ENCODE measurements at regions not wholly inside any gene's neighbourhood (a gene's known extent, or its start where the extent isn't known, plus 50 kb on each side); places are given as distances from the start of the nearest gene placed in this dataset.
A peak's percentile ranks its signal among the peaks of the same experiment; 100 is the strongest.

DNA sequence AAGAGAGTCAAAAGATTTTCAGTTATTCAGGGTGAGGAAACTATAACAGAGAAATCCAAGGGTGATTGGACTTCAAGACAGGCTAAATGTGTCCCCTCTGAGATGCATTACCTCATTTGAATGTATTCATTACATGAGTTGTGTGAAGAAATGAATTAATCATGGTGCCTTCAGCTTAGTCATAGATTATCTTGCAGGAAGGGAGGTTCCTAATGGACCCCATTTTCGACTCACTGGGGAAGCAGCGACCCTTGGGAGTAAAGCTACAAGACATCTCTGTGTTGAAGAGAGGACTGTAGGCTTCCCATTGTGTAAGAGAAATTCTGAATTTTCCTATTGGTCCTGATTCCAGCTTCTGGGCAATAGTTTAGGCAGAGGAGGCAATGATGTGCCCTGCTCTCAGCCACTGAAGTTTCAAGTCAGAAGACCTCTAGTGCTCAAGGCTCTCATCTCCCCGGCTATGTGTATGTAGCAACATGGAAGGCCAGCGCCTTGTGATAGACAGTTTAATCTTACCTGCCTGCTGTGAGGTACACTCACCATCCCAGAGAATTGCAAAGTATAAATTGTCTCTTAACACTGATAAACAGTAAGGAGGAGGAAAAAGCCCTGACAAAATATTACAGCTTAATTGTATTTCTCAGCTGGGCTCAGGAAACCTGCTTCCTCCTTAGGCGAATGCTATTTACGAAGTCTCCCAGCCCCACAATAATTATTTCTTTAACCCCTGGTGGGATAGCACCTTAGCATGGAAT lies 133.8 kb downstream of the PDCD6IP start:
- Histone ChIP-seq H2AFZ (peak overlapping the region; percentile 47; the same call in 1 of the 2 replicates), H3K27ac (ENCODE audit: low read depth) (no peak overlapping the region), H3K4me2 (no peak overlapping the region), H3K27me3 (ENCODE audit: insufficient read depth) (no peaks in the 10 kb centered on the region), H3K36me3 (ENCODE audit: insufficient read depth) (no peaks in the 10 kb centered on the region), H3K9me2 (ENCODE audit: insufficient read depth) (0 out of 2 replicates have a peak, but pooled peaks cover 8% of the 10 kb centered on the region), H3K4me3 (no peak overlapping the region), H3K4me1 (ENCODE audit: insufficient read depth) (no peaks in the 10 kb centered on the region), H4K20me1 (replicated peaks; ENCODE audit: insufficient read depth) (no peaks in the 10 kb centered on the region), H3F3A (replicated peaks; ENCODE audit: low read depth) (no peaks in the 10 kb centered on the region), H3K79me2 (replicated peaks; ENCODE audit: insufficient read depth) (no peaks in the 10 kb centered on the region)
- DNase-seq (ENCODE audit: low spot score) (no peak), ATAC-seq (no peak)
- peaks cover 2% of the 10 kb centered on the region for H3K27me3 Mint-ChIP-seq (ENCODE audit: insufficient read depth, low read depth, poor library complexity)
- no peak overlapping the region for H3K4me3 Mint-ChIP-seq
- H3K36me3 Mint-ChIP-seq (ENCODE audit: low read depth): no peaks in the 10 kb centered on the region; the same call in 2 of the 3 replicates
- H3K4me1 Mint-ChIP-seq: peaks cover 3% of the 10 kb centered on the region; the same call in 1 of the 3 replicates
- no peak overlapping the region for H3K27ac Mint-ChIP-seq
- TF ChIP-seq CREB1 (CRISPR knock-in tag; IDR thresholded peaks at IDR 0.05; ENCODE audit: low read depth): no peak
- no peak for TF ChIP-seq ZNF114 (CRISPR knock-in tag; IDR thresholded peaks at IDR 0.05)
- no peak for TF ChIP-seq NANOG (IDR thresholded peaks at IDR 0.05; ENCODE audit: borderline replicate concordance)
- TF ChIP-seq EZH2phosphoT487 (IDR thresholded peaks at IDR 0.05; ENCODE audit: unreplicated experiment): no peak
- TF ChIP-seq ZNF331 (CRISPR knock-in tag; IDR thresholded peaks at IDR 0.05; ENCODE audit: low read depth): no peak
- TF ChIP-seq JUNB (IDR thresholded peaks at IDR 0.05; ENCODE audit: unreplicated experiment): no peak
- no peak for TF ChIP-seq STAT1 (IDR thresholded peaks at IDR 0.05; ENCODE audit: unreplicated experiment)
- TF ChIP-seq POLR2AphosphoS5 (IDR thresholded peaks at IDR 0.05; ENCODE audit: low read depth): no peak
- TF ChIP-seq EZH2 (IDR thresholded peaks at IDR 0.05; ENCODE audit: low read depth, unreplicated experiment): no peak
- TF ChIP-seq, protein P1, sequence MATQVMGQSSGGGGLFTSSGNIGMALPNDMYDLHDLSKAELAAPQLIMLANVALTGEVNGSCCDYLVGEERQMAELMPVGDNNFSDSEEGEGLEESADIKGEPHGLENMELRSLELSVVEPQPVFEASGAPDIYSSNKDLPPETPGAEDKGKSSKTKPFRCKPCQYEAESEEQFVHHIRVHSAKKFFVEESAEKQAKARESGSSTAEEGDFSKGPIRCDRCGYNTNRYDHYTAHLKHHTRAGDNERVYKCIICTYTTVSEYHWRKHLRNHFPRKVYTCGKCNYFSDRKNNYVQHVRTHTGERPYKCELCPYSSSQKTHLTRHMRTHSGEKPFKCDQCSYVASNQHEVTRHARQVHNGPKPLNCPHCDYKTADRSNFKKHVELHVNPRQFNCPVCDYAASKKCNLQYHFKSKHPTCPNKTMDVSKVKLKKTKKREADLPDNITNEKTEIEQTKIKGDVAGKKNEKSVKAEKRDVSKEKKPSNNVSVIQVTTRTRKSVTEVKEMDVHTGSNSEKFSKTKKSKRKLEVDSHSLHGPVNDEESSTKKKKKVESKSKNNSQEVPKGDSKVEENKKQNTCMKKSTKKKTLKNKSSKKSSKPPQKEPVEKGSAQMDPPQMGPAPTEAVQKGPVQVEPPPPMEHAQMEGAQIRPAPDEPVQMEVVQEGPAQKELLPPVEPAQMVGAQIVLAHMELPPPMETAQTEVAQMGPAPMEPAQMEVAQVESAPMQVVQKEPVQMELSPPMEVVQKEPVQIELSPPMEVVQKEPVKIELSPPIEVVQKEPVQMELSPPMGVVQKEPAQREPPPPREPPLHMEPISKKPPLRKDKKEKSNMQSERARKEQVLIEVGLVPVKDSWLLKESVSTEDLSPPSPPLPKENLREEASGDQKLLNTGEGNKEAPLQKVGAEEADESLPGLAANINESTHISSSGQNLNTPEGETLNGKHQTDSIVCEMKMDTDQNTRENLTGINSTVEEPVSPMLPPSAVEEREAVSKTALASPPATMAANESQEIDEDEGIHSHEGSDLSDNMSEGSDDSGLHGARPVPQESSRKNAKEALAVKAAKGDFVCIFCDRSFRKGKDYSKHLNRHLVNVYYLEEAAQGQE (IDR thresholded peaks at IDR 0.05; ENCODE audit: unreplicated experiment): no peak
- TF ChIP-seq, protein P2, sequence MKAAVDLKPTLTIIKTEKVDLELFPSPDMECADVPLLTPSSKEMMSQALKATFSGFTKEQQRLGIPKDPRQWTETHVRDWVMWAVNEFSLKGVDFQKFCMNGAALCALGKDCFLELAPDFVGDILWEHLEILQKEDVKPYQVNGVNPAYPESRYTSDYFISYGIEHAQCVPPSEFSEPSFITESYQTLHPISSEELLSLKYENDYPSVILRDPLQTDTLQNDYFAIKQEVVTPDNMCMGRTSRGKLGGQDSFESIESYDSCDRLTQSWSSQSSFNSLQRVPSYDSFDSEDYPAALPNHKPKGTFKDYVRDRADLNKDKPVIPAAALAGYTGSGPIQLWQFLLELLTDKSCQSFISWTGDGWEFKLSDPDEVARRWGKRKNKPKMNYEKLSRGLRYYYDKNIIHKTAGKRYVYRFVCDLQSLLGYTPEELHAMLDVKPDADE (IDR thresholded peaks at IDR 0.05): no peak
- TF ChIP-seq, protein P3, sequence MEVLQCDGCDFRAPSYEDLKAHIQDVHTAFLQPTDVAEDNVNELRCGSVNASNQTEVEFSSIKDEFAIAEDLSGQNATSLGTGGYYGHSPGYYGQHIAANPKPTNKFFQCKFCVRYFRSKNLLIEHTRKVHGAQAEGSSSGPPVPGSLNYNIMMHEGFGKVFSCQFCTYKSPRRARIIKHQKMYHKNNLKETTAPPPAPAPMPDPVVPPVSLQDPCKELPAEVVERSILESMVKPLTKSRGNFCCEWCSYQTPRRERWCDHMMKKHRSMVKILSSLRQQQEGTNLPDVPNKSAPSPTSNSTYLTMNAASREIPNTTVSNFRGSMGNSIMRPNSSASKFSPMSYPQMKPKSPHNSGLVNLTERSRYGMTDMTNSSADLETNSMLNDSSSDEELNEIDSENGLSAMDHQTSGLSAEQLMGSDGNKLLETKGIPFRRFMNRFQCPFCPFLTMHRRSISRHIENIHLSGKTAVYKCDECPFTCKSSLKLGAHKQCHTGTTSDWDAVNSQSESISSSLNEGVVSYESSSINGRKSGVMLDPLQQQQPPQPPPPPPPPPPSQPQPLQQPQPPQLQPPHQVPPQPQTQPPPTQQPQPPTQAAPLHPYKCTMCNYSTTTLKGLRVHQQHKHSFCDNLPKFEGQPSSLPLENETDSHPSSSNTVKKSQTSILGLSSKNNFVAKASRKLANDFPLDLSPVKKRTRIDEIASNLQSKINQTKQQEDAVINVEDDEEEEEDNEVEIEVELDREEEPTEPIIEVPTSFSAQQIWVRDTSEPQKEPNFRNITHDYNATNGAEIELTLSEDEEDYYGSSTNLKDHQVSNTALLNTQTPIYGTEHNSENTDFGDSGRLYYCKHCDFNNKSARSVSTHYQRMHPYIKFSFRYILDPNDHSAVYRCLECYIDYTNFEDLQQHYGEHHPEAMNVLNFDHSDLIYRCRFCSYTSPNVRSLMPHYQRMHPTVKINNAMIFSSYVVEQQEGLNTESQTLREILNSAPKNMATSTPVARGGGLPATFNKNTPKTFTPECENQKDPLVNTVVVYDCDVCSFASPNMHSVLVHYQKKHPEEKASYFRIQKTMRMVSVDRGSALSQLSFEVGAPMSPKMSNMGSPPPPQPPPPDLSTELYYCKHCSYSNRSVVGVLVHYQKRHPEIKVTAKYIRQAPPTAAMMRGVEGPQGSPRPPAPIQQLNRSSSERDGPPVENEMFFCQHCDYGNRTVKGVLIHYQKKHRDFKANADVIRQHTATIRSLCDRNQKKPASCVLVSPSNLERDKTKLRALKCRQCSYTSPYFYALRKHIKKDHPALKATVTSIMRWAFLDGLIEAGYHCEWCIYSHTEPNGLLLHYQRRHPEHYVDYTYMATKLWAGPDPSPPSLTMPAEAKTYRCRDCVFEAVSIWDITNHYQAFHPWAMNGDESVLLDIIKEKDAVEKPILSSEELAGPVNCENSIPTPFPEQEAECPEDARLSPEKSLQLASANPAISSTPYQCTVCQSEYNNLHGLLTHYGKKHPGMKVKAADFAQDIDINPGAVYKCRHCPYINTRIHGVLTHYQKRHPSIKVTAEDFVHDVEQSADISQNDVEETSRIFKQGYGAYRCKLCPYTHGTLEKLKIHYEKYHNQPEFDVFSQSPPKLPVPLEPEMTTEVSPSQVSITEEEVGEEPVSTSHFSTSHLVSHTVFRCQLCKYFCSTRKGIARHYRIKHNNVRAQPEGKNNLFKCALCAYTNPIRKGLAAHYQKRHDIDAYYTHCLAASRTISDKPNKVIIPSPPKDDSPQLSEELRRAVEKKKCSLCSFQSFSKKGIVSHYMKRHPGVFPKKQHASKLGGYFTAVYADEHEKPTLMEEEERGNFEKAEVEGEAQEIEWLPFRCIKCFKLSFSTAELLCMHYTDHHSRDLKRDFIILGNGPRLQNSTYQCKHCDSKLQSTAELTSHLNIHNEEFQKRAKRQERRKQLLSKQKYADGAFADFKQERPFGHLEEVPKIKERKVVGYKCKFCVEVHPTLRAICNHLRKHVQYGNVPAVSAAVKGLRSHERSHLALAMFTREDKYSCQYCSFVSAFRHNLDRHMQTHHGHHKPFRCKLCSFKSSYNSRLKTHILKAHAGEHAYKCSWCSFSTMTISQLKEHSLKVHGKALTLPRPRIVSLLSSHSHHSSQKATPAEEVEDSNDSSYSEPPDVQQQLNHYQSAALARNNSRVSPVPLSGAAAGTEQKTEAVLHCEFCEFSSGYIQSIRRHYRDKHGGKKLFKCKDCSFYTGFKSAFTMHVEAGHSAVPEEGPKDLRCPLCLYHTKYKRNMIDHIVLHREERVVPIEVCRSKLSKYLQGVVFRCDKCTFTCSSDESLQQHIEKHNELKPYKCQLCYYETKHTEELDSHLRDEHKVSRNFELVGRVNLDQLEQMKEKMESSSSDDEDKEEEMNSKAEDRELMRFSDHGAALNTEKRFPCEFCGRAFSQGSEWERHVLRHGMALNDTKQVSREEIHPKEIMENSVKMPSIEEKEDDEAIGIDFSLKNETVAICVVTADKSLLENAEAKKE (CRISPR knock-in tag; IDR thresholded peaks at IDR 0.05): no peak
- TF ChIP-seq, protein P4, sequence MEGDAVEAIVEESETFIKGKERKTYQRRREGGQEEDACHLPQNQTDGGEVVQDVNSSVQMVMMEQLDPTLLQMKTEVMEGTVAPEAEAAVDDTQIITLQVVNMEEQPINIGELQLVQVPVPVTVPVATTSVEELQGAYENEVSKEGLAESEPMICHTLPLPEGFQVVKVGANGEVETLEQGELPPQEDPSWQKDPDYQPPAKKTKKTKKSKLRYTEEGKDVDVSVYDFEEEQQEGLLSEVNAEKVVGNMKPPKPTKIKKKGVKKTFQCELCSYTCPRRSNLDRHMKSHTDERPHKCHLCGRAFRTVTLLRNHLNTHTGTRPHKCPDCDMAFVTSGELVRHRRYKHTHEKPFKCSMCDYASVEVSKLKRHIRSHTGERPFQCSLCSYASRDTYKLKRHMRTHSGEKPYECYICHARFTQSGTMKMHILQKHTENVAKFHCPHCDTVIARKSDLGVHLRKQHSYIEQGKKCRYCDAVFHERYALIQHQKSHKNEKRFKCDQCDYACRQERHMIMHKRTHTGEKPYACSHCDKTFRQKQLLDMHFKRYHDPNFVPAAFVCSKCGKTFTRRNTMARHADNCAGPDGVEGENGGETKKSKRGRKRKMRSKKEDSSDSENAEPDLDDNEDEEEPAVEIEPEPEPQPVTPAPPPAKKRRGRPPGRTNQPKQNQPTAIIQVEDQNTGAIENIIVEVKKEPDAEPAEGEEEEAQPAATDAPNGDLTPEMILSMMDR (conservative IDR thresholded peaks at IDR 0.05; ENCODE audit: low read depth in 2 of 2): no peak
- no peaks in the 10 kb centered on the region; the same call in 2 of the 3 replicates for H3K9me3 Mint-ChIP-seq

All from GM23338 (cell line).